Stimulated activated CD8-positive, alpha-beta memory T cell treated with anti-CD3 and anti-CD28 coated beads, Interleukin-7, amount 100 ng/mL, for 48 hours (primary cell): ENCODE measurements at regions not wholly inside any gene's neighbourhood (a gene's known extent, or its start where the extent isn't known, plus 50 kb on each side); places are given as distances from the start of the nearest gene placed in this dataset.
"Not testable (repeated sequence)": the region's sequence is repeated elsewhere in the genome, so short reads cannot be mapped to it uniquely, and the experiment has no call there.

Source experiments
- DNase-seq, 2 donors: peaks; one replicate each; pipeline ENCODE4 v3.0.0-alpha.2; 2020; ENCODE audit warnings: low read depth in 1 of 2; ENCODE audit errors: extremely low read depth in 1 of 2

GRCh38 chr1:113185463-113186104 lies 112.6 kb downstream of the LRIG2 start:
- no peak for DNase-seq

- no peak for DNase-seq
Measured at GRCh38 chr1:113190078-113190477, 117.1 kb downstream of the LRIG2 start.

- no peak for DNase-seq
Measured at GRCh38 chr1:113190930-113191329, 117.9 kb downstream of the LRIG2 start.

- DNase-seq: no peak
Measured at GRCh38 chr1:113191579-113192076, 118.6 kb downstream of the LRIG2 start.

GRCh38 chr1:113192242-113192641 lies 119.2 kb downstream of the LRIG2 start:
- no peak for DNase-seq

GRCh38 chr1:113192980-113193379 lies 120.0 kb downstream of the LRIG2 start:
- no peak for DNase-seq

GRCh38 chr1:113194846-113195830 lies 122.1 kb downstream of the LRIG2 start:
- DNase-seq: no peak

GRCh38 chr1:113197719-113198330 lies 124.8 kb downstream of the LRIG2 start:
- DNase-seq: no peak

GRCh38 chr1:113198806-113199205 lies 125.8 kb downstream of the LRIG2 start:
- no peak for DNase-seq

GRCh38 chr1:113199760-113200455 lies 126.9 kb downstream of the LRIG2 start:
- no peak for DNase-seq

GRCh38 chr1:113201560-113201959 lies 128.6 kb downstream of the LRIG2 start:
- DNase-seq: no peak

GRCh38 chr1:113205980-113206766 lies 133.2 kb downstream of the LRIG2 start:
- DNase-seq: no peak

GRCh38 chr1:113207019-113207418 lies 134.0 kb downstream of the LRIG2 start:
- no peak for DNase-seq

GRCh38 chr1:113207457-113207856 lies 134.5 kb downstream of the LRIG2 start:
- no peak for DNase-seq

- DNase-seq: not testable (repeated sequence)
Measured at GRCh38 chr1:113208425-113208824, 135.4 kb downstream of the LRIG2 start.

GRCh38 chr1:113210248-113210647 lies 137.2 kb downstream of the LRIG2 start:
- DNase-seq: no peak

- no peak for DNase-seq
Measured at GRCh38 chr1:113211467-113211866, 138.5 kb downstream of the LRIG2 start.

GRCh38 chr1:113215015-113215414 lies 142.0 kb downstream of the LRIG2 start:
- no peak for DNase-seq

- DNase-seq: no peak
Measured at GRCh38 chr1:113216664-113217063, 143.7 kb downstream of the LRIG2 start.
